Keratinocyte (primary cell): ENCODE measurements at regions not wholly inside any gene's neighbourhood (a gene's known extent, or its start where the extent isn't known, plus 50 kb on each side); places are given as distances from the start of the nearest gene placed in this dataset.

Source experiments
- DNase-seq: peaks from one replicate; pipeline ENCODE4 v3.0.0-alpha.2; 2011; ENCODE audit warnings: low read depth, missing footprints, low spot score
- FAIRE-seq: peaks from 2 replicates; lab custom pipeline; 2011; peaks lifted over from hg19 to GRCh38; lab: Jason Lieb, UNC
- H2AFZ ChIP-seq: 2 replicates; pipeline ENCODE4 v1.6.0; 2012; ENCODE audit warnings: low read length, control low read depth, inconsistent platforms; ENCODE audit not compliant: control insufficient read depth
- H3K27ac ChIP-seq: 2 replicates; pipeline ENCODE4 v1.5.1; 2011; ENCODE audit warnings: low read length; ENCODE audit not compliant: control insufficient read depth, insufficient read depth
- H3K27me3 ChIP-seq: 3 replicates; pipeline ENCODE4 v1.6.0; 2011; ENCODE audit warnings: low read length; ENCODE audit not compliant: control insufficient read depth, insufficient read depth; ENCODE audit errors: extremely low read depth
- H3K36me3 ChIP-seq, 2 experiments: 2 replicates in 1 of 2; 3 replicates in 1 of 2; pipeline ENCODE4 v1.5.1; 2011; ENCODE audit warnings: low read length in 2 of 2, mild to moderate bottlenecking in 1 of 2; ENCODE audit not compliant: control insufficient read depth in 2 of 2, insufficient read depth in 2 of 2; ENCODE audit errors: extremely low read depth in 1 of 2
- H3K4me1 ChIP-seq: 3 replicates; pipeline ENCODE4 v1.5.1; 2011; ENCODE audit warnings: low read length; ENCODE audit not compliant: control insufficient read depth, insufficient read depth; ENCODE audit errors: extremely low read depth
- H3K4me2 ChIP-seq: 3 replicates; pipeline ENCODE4 v1.6.0; 2011; ENCODE audit warnings: low read depth, low read length; ENCODE audit not compliant: control insufficient read depth, insufficient read depth; ENCODE audit errors: extremely low read depth
- H3K4me3 ChIP-seq, 3 experiments: fragments of 200-600 bp in 1 of 3; sonication (generic) in 1 of 3; 2 replicates in 2 of 3; 3 replicates in 1 of 3; pipeline ENCODE4 v1.5.1; 2011 to 2016; ENCODE audit warnings: low read length in 3 of 3, mild to moderate bottlenecking in 3 of 3, control low read depth in 2 of 3, inconsistent platforms in 1 of 3, low read depth in 1 of 3, mixed read lengths in 1 of 3, mixed run types in 1 of 3, moderate library complexity in 1 of 3; ENCODE audit not compliant: control insufficient read depth in 2 of 3, insufficient read depth in 2 of 3; ENCODE audit errors: extremely low read depth in 1 of 3
- H3K79me2 ChIP-seq: 2 replicates; pipeline ENCODE4 v1.6.0; 2012; ENCODE audit warnings: low read length; ENCODE audit not compliant: control insufficient read depth, insufficient read depth
- H3K9ac ChIP-seq: 3 replicates; pipeline ENCODE4 v1.6.0; 2011; ENCODE audit warnings: low read length; ENCODE audit not compliant: control insufficient read depth, insufficient read depth; ENCODE audit errors: extremely low read depth
- H3K9me1 ChIP-seq: 3 replicates; pipeline ENCODE4 v1.6.0; 2011; ENCODE audit warnings: low read length; ENCODE audit not compliant: control insufficient read depth, insufficient read depth; ENCODE audit errors: extremely low read depth
- H3K9me3 ChIP-seq: 2 replicates; pipeline ENCODE4 v1.5.1; 2012; ENCODE audit warnings: low read depth, low read length; ENCODE audit not compliant: control insufficient read depth
- H4K20me1 ChIP-seq: 3 replicates; pipeline ENCODE4 v1.6.0; 2011; ENCODE audit warnings: low read length; ENCODE audit not compliant: control insufficient read depth, insufficient read depth; ENCODE audit errors: extremely low read depth
- EZH2 ChIP-seq: IDR thresholded peaks from one replicate; pipeline ENCODE4 v1.6.1; 2012; ENCODE audit warnings: inconsistent platforms, mild to moderate bottlenecking, low read length, moderate library complexity
- dilution Hi-C: fragments of 300-500 bp; cut with MboI; formaldehyde crosslinking; loops from one replicate; pipeline ENCODE4 v1.7.0; 2020; ENCODE audit warnings: low sequenced_read_pairs; ENCODE audit not compliant: extremely low pct_ligation_motif_present
- TF ChIP-seq, protein P1 (sequence below), 3 experiments: IDR thresholded peaks in 1 of 3; conservative IDR thresholded peaks in 1 of 3; optimal IDR thresholded peaks in 1 of 3; 2 replicates in 2 of 3; 3 replicates in 1 of 3; pipeline versions ENCODE3 to v1.5.1; 2011; ENCODE audit warnings: low read length in 3 of 3, mild to moderate bottlenecking in 3 of 3, moderate library complexity in 2 of 3, control low read depth in 1 of 3, inconsistent platforms in 1 of 3; ENCODE audit not compliant: insufficient read depth in 2 of 3; ENCODE audit errors: extremely low read depth in 1 of 3

DNA sequence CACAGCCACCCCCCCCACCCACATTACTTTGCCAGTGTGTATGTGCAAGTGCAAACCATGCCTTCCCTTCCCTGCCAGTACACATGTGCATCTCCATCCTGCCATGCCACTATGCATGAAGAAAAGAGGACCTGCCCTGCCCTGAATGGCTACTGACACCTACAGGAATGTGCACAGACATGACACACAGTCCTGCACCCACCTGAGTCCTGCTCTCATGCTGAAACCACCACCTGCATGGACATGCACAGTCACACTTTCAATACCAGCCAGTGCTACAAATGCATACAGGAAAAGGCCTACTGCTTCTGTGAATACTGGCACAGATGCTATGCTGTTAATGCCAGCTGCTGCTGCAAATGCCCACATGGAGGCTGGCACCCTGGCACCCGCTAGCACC lies 334.4 kb upstream of the DLGAP1 start:
- H3K36me3 ChIP-seq = no peaks in the 10 kb centered on the region
- H4K20me1 ChIP-seq = no peaks in the 10 kb centered on the region
- H3K9me1 ChIP-seq = no peaks in the 10 kb centered on the region
- H3K4me2 ChIP-seq = no peak overlapping the region
- H2AFZ ChIP-seq = no peak overlapping the region
- dilution Hi-C loops = no loop called here
- DNase-seq (no peak), FAIRE-seq (no peak)
- H3K79me2 ChIP-seq = no peaks in the 10 kb centered on the region
- TF ChIP-seq, protein P1, sequence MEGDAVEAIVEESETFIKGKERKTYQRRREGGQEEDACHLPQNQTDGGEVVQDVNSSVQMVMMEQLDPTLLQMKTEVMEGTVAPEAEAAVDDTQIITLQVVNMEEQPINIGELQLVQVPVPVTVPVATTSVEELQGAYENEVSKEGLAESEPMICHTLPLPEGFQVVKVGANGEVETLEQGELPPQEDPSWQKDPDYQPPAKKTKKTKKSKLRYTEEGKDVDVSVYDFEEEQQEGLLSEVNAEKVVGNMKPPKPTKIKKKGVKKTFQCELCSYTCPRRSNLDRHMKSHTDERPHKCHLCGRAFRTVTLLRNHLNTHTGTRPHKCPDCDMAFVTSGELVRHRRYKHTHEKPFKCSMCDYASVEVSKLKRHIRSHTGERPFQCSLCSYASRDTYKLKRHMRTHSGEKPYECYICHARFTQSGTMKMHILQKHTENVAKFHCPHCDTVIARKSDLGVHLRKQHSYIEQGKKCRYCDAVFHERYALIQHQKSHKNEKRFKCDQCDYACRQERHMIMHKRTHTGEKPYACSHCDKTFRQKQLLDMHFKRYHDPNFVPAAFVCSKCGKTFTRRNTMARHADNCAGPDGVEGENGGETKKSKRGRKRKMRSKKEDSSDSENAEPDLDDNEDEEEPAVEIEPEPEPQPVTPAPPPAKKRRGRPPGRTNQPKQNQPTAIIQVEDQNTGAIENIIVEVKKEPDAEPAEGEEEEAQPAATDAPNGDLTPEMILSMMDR (optimal IDR thresholded peaks at IDR 0.05 in 1 of 3, IDR thresholded peaks at IDR 0.05 in 1 of 3, conservative IDR thresholded peaks at IDR 0.05 in 1 of 3; ENCODE audit: extremely low read depth in 1 of 3, insufficient read depth in 2 of 3, low read length in 3 of 3) = peak in 2 of 3 experiments; percentile 9 to 33
- no peak for TF ChIP-seq EZH2
- H3K9ac ChIP-seq = no peak overlapping the region
- no peaks in the 10 kb centered on the region for H3K4me1 ChIP-seq
- no peaks in the 10 kb centered on the region for H3K27me3 ChIP-seq
- H3K27ac ChIP-seq = no peak overlapping the region
- H3K9me3 ChIP-seq = peaks cover 5% of the 10 kb centered on the region
- H3K4me3 ChIP-seq = no peak overlapping the region

DNA sequence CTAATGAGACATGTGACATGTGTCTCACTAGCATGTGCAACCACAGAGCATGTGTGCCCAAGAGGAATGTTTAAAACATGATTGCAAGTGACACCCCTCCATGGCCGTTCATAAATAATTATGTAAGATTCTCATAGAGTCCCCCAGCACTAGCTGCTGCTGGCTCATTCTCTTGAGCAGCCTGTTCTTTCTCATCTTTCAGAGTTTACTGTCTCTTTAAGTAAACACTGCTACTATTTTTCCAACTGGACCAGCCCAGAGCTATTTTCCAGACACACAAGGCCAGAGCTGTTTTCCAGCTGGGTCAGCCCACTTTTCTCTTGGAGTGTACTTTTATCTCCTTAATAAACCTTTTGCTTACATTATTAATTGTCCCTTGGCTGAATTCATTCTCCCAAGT lies 326.8 kb upstream of the DLGAP1 start:
- H3K4me3 ChIP-seq = no peak overlapping the region
- H3K27me3 ChIP-seq = no peaks in the 10 kb centered on the region
- H3K9me1 ChIP-seq = no peaks in the 10 kb centered on the region
- H3K9me3 ChIP-seq = peaks cover 5% of the 10 kb centered on the region
- no peak overlapping the region for H3K4me2 ChIP-seq
- TF ChIP-seq EZH2 = no peak
- TF ChIP-seq, protein P1 (optimal IDR thresholded peaks at IDR 0.05 in 1 of 3, IDR thresholded peaks at IDR 0.05 in 1 of 3, conservative IDR thresholded peaks at IDR 0.05 in 1 of 3; ENCODE audit: extremely low read depth in 1 of 3, insufficient read depth in 2 of 3, low read length in 3 of 3) = no peak
- no peaks in the 10 kb centered on the region for H3K79me2 ChIP-seq
- DNase-seq = no peak
- no peak overlapping the region for H2AFZ ChIP-seq
- no peak overlapping the region for H3K9ac ChIP-seq
- no peaks in the 10 kb centered on the region for H3K36me3 ChIP-seq
- H3K4me1 ChIP-seq = no peaks in the 10 kb centered on the region
- no peak overlapping the region for H3K27ac ChIP-seq
- dilution Hi-C loops = no loop called here
- no peak for FAIRE-seq
- no peaks in the 10 kb centered on the region for H4K20me1 ChIP-seq
